OCI-LY3 (cell line): ENCODE measurements at regions not wholly inside any gene's neighbourhood (a gene's known extent, or its start where the extent isn't known, plus 50 kb on each side); places are given as distances from the start of the nearest gene placed in this dataset.

Experiments
- H2AFZ ChIP-seq: fragments of 200-600, 300-600 bp; shearing (Covaris generic); 2 replicates; pipeline ENCODE4 v1.6.0; 2014; ENCODE audit warnings: antibody characterized with exemption, low read depth, low read length
- H3K27ac ChIP-seq: fragments of 200-600, 300-600 bp; sonication (generic); 2 replicates; pipeline ENCODE4 v1.5.1; 2014; ENCODE audit warnings: mild to moderate bottlenecking, low read length, moderate library complexity, mixed read lengths
- H3K27me3 ChIP-seq: fragments of 200-600, 300-600 bp; sonication (generic); 2 replicates; pipeline ENCODE4 v1.6.1; 2014; ENCODE audit warnings: low read depth, low read length, mixed read lengths
- H3K36me3 ChIP-seq: fragments of 200-600, 300-600 bp; sonication (generic); replicated peaks from 2 replicates; pipeline ENCODE3; 2014; ENCODE audit warnings: low read depth, low read length, mixed read lengths
- H3K4me1 ChIP-seq: fragments of 300-600, 200-600 bp; sonication (generic); 2 replicates; pipeline ENCODE4 v1.6.1; 2014; ENCODE audit warnings: low read length, mixed read lengths
- H3K4me2 ChIP-seq: fragments of 200-600, 300-600 bp; sonication (generic); 2 replicates; pipeline ENCODE4 v1.6.1; 2014; ENCODE audit warnings: low read length, mixed read lengths
- H3K4me3 ChIP-seq: fragments of 300-600, 200-600 bp; sonication (generic); 2 replicates; pipeline ENCODE4 v1.5.1; 2014; ENCODE audit warnings: antibody characterized with exemption, mild to moderate bottlenecking, low read length, moderate library complexity
- H3K79me2 ChIP-seq: fragments of 300-600, 200-600 bp; shearing (Covaris generic); 2 replicates; pipeline ENCODE4 v1.6.1; 2014; ENCODE audit warnings: mild to moderate bottlenecking, low read length, mixed read lengths
- H3K9ac ChIP-seq: fragments of 300-600, 200-600 bp; shearing (Covaris generic); 2 replicates; pipeline ENCODE4 v1.6.0; 2014; ENCODE audit warnings: mild to moderate bottlenecking, low read length, moderate library complexity
- H3K9me3 ChIP-seq: fragments of 200-600, 300-600 bp; shearing (Covaris generic); 2 replicates; pipeline ENCODE4 v1.6.1; 2014; ENCODE audit warnings: low read length, mixed read lengths; ENCODE audit not compliant: insufficient read depth
- H4K20me1 ChIP-seq: fragments of 200-600, 300-600 bp; sonication (generic); 2 replicates; pipeline ENCODE4 v1.6.1; 2016; ENCODE audit warnings: low read length, mixed read lengths; ENCODE audit not compliant: insufficient read depth
- CTCF ChIP-seq: fragments of 200-600, 300-600 bp; sonication (generic); IDR thresholded peaks from 2 replicates; pipeline ENCODE4 v1.5.1; 2014; ENCODE audit warnings: antibody characterized with exemption, low read length, low read depth
- EZH2phosphoT487 ChIP-seq: fragments of 200-600 bp; shearing (Covaris generic); IDR thresholded peaks from 2 replicates; pipeline ENCODE4 v1.6.1; 2018; ENCODE audit warnings: antibody characterized with exemption, mixed run types, low read depth

- Histone ChIP-seq H3K27ac (no peak overlapping the region), H3K4me2 (no peak overlapping the region)
Observed at GRCh38 chr5:125106271-125106670, 359.8 kb upstream of the ZNF608 start.

GRCh38 chr5:125106881-125107280, 360.4 kb upstream of the ZNF608 start:
- Histone ChIP-seq H3K4me3 (no peak overlapping the region), H3K27me3 (no peaks in the 10 kb centered on the region), H2AFZ (no peak overlapping the region), H3K36me3 (no peaks in the 10 kb centered on the region), H3K79me2 (no peaks in the 10 kb centered on the region), H3K9me3 (no peaks in the 10 kb centered on the region), H3K4me1 (no peaks in the 10 kb centered on the region), H3K9ac (no peak overlapping the region), H3K27ac (no peak overlapping the region), H3K4me2 (no peak overlapping the region), H4K20me1 (no peaks in the 10 kb centered on the region)
- no peak for TF ChIP-seq CTCF
- no peak for TF ChIP-seq EZH2phosphoT487

More at GRCh38 chr5:125106271-125106670, 359.8 kb upstream of the ZNF608 start:
- Histone ChIP-seq H4K20me1 (no peaks in the 10 kb centered on the region), H3K36me3 (no peaks in the 10 kb centered on the region), H3K79me2 (no peaks in the 10 kb centered on the region), H3K27me3 (no peaks in the 10 kb centered on the region), H3K9me3 (no peaks in the 10 kb centered on the region), H3K4me3 (no peak overlapping the region), H2AFZ (no peak overlapping the region), H3K4me1 (no peaks in the 10 kb centered on the region), H3K9ac (no peak overlapping the region)
- TF ChIP-seq EZH2phosphoT487 = no peak
- no peak for TF ChIP-seq CTCF

- Histone ChIP-seq H3K9ac (no peak overlapping the region), H3K27ac (no peak overlapping the region), H3K4me3 (no peak overlapping the region), H3K36me3 (no peaks in the 10 kb centered on the region), H3K4me2 (no peak overlapping the region), H3K79me2 (no peaks in the 10 kb centered on the region), H4K20me1 (no peaks in the 10 kb centered on the region), H2AFZ (no peak overlapping the region), H3K27me3 (no peaks in the 10 kb centered on the region), H3K4me1 (peaks cover 4% of the 10 kb centered on the region), H3K9me3 (no peaks in the 10 kb centered on the region)
- no peak for TF ChIP-seq CTCF
- no peak for TF ChIP-seq EZH2phosphoT487
Observed at GRCh38 chr5:125109293-125109692, 362.9 kb upstream of the ZNF608 start.

- TF ChIP-seq EZH2phosphoT487 (no peak), CTCF (no peak)
- Histone ChIP-seq H3K27ac (no peak overlapping the region), H3K9ac (no peak overlapping the region), H3K9me3 (no peaks in the 10 kb centered on the region), H2AFZ (no peak overlapping the region), H3K36me3 (no peaks in the 10 kb centered on the region), H3K4me1 (peaks cover 4% of the 10 kb centered on the region), H3K27me3 (no peaks in the 10 kb centered on the region), H3K4me2 (no peak overlapping the region), H4K20me1 (no peaks in the 10 kb centered on the region), H3K4me3 (no peak overlapping the region), H3K79me2 (no peaks in the 10 kb centered on the region)
Observed at GRCh38 chr5:125109816-125110215, 363.4 kb upstream of the ZNF608 start.
